Smooth muscle cell (in vitro differentiated cells): ENCODE measurements at regions not wholly inside any gene's neighbourhood (a gene's known extent, or its start where the extent isn't known, plus 50 kb on each side); places are given as distances from the start of the nearest gene placed in this dataset.

Experiments
- DNase-seq: peaks from one replicate; lab custom pipeline; 2025; ENCODE audit not compliant: unreplicated experiment; lab: John Stamatoyannopoulos, UW
- H2AFZ ChIP-seq: fragments of 200-600 bp; sonication (generic); 2 replicates; pipeline ENCODE4 v1.6.0; 2016; ENCODE audit warnings: antibody characterized with exemption, low read depth, mild to moderate bottlenecking
- H3F3A ChIP-seq: fragments of 200-600 bp; sonication (generic); 2 replicates; pipeline ENCODE4 v1.6.0; 2017; ENCODE audit warnings: antibody characterized with exemption, low read depth
- H3K27ac ChIP-seq: fragments of 200-600 bp; sonication (generic); 2 replicates; pipeline ENCODE4 v1.5.1; 2016; ENCODE audit warnings: low read depth, mild to moderate bottlenecking
- H3K27me3 ChIP-seq: fragments of 200-600 bp; sonication (generic); 2 replicates; pipeline ENCODE4 v1.6.1; 2016; ENCODE audit warnings: low read depth, mild to moderate bottlenecking
- H3K36me3 ChIP-seq: fragments of 200-600 bp; sonication (generic); 2 replicates; pipeline ENCODE4 v1.5.1; 2016; ENCODE audit warnings: low read depth
- H3K4me1 ChIP-seq: fragments of 200-600 bp; sonication (generic); 2 replicates; pipeline ENCODE4 v1.5.1; 2016; ENCODE audit warnings: low read depth
- H3K4me2 ChIP-seq: fragments of 200-600 bp; sonication (generic); 2 replicates; pipeline ENCODE4 v1.6.0; 2016; ENCODE audit warnings: mild to moderate bottlenecking
- H3K4me3 ChIP-seq: fragments of 200-600 bp; sonication (generic); 2 replicates; pipeline ENCODE4 v1.5.1; 2016; ENCODE audit warnings: mild to moderate bottlenecking
- H3K79me2 ChIP-seq: fragments of 200-600 bp; sonication (generic); 2 replicates; pipeline ENCODE4 v1.6.0; 2016; ENCODE audit warnings: low read depth, mild to moderate bottlenecking
- H3K9ac ChIP-seq: fragments of 200-600 bp; sonication (generic); 2 replicates; pipeline ENCODE4 v1.6.0; 2016; ENCODE audit warnings: low read depth
- H3K9me3 ChIP-seq: fragments of 200-600 bp; sonication (generic); replicated peaks from 2 replicates; pipeline ENCODE4 v1.5.1; 2016; ENCODE audit warnings: low read depth
- H4K20me1 ChIP-seq: fragments of 200-600 bp; sonication (generic); 2 replicates; pipeline ENCODE4 v1.6.0; 2016; ENCODE audit warnings: low read depth
- CTCF ChIP-seq: fragments of 200-600 bp; sonication (generic); IDR thresholded peaks from 2 replicates; pipeline ENCODE4 v1.5.1; 2017; ENCODE audit warnings: borderline replicate concordance, mild to moderate bottlenecking, antibody characterized with exemption; ENCODE audit not compliant: insufficient read depth, poor library complexity, severe bottlenecking
- WGBS: methylation state at CpG from one replicate; pipeline ENCODE4 v1.1.7; 2016; ENCODE audit warnings: low lambda C conversion rate; 5-methylcytosine and 5-hydroxymethylcytosine counted together

- Histone ChIP-seq H3K79me2 (no peaks in the 10 kb centered on the region), H3F3A (no peaks in the 10 kb centered on the region), H3K4me3 (no peak overlapping the region), H3K4me1 (no peaks in the 10 kb centered on the region), H3K4me2 (no peak overlapping the region), H3K9me3 (no peaks in the 10 kb centered on the region), H3K27ac (no peak overlapping the region), H2AFZ (no peak overlapping the region), H3K36me3 (no peaks in the 10 kb centered on the region), H4K20me1 (no peaks in the 10 kb centered on the region), H3K27me3 (no peaks in the 10 kb centered on the region), H3K9ac (no peak overlapping the region)
- DNase-seq: no peak
- TF ChIP-seq CTCF: no peak
- WGBS: 84% methylated on average over 9 of the region's 9 CpGs
Observed at GRCh38 chr2:7281231-7282201, 364.3 kb downstream of the RNF144A start.

GRCh38 chr2:7286120-7286519, 368.9 kb downstream of the RNF144A start:
- Histone ChIP-seq H3K9me3 (no peaks in the 10 kb centered on the region), H3K4me2 (no peak overlapping the region), H3K9ac (no peak overlapping the region), H2AFZ (no peak overlapping the region), H3K27ac (no peak overlapping the region), H3F3A (no peaks in the 10 kb centered on the region), H3K4me3 (no peak overlapping the region), H4K20me1 (no peaks in the 10 kb centered on the region), H3K79me2 (no peaks in the 10 kb centered on the region), H3K4me1 (no peaks in the 10 kb centered on the region), H3K36me3 (no peaks in the 10 kb centered on the region), H3K27me3 (no peaks in the 10 kb centered on the region)
- no peak for TF ChIP-seq CTCF
- WGBS: 92% methylated on average over 9 of the region's 9 CpGs
- no peak for DNase-seq

GRCh38 chr2:7288484-7288883, 371.3 kb downstream of the RNF144A start:
- Histone ChIP-seq H2AFZ (no peak overlapping the region), H3K4me3 (no peak overlapping the region), H3K4me1 (no peaks in the 10 kb centered on the region), H3F3A (no peaks in the 10 kb centered on the region), H3K27me3 (no peaks in the 10 kb centered on the region), H3K79me2 (no peaks in the 10 kb centered on the region), H3K9ac (no peak overlapping the region), H3K4me2 (no peak overlapping the region), H3K36me3 (no peaks in the 10 kb centered on the region), H4K20me1 (no peaks in the 10 kb centered on the region), H3K27ac (no peak overlapping the region), H3K9me3 (no peaks in the 10 kb centered on the region)
- no peak for TF ChIP-seq CTCF
- WGBS: 97% methylated on average over 4 of the region's 4 CpGs
- DNase-seq: no peak
